WTC11 (cell line): ENCODE measurements at regions not wholly inside any gene's neighbourhood (a gene's known extent, or its start where the extent isn't known, plus 50 kb on each side); places are given as distances from the start of the nearest gene placed in this dataset.

ENCODE experiments used
- ATAC-seq: fragments of 200-7000 bp; cut with Tn5 transposase; 2 replicates; pipeline ENCODE4 v1.10.0; 2021; ENCODE audit warnings: mild to moderate bottlenecking, moderate library complexity
- CTCF ChIA-PET: fragments of 300-600 bp; sonication (Branson Sonifier 250); formaldehyde crosslinking; loops from one replicate; lab custom pipeline; 2021; ENCODE audit warnings: antibody characterized with exemption; lab: Charles Lee
- POLR2A ChIA-PET: fragments of 350-600 bp; sonication (Branson Sonifier 250); formaldehyde crosslinking; loops from one replicate; lab custom pipeline; 2021; ENCODE audit warnings: antibody characterized with exemption; lab: Charles Lee
- DNase-seq: peaks from one replicate; pipeline ENCODE4 v3.0.0; 2021; ENCODE audit warnings: low spot score
- H3K27ac Mint-ChIP-seq: 2 replicates; pipeline ENCODE4 v1.8.0; 2021; ENCODE audit warnings: mixed read lengths
- H3K27me3 Mint-ChIP-seq: 2 replicates; pipeline ENCODE4 v1.8.0; 2021; ENCODE audit warnings: low read depth, mild to moderate bottlenecking, moderate library complexity, mixed read lengths
- H3K36me3 Mint-ChIP-seq: 2 replicates; pipeline ENCODE4 v1.8.0; 2021; ENCODE audit warnings: mixed read lengths
- H3K4me1 Mint-ChIP-seq: 2 replicates; pipeline ENCODE4 v1.8.0; 2022; ENCODE audit warnings: mixed read lengths
- H3K4me3 Mint-ChIP-seq: 2 replicates; pipeline ENCODE4 v1.8.0; 2021; ENCODE audit warnings: mild to moderate bottlenecking, moderate library complexity, mixed read lengths
- H3K9me3 Mint-ChIP-seq: 2 replicates; pipeline ENCODE4 v1.8.0; 2021; ENCODE audit warnings: mixed read lengths
- GRHL2 ChIP-seq: fragments of 250-450 bp; sonication (Bioruptor Pico); IDR thresholded peaks from 2 replicates; pipeline ENCODE4 v1.8.0; 2022; ENCODE audit warnings: mild to moderate bottlenecking, moderate library complexity; ENCODE audit not compliant: insufficient replicate concordance, severe bottlenecking
- JAZF1 ChIP-seq: fragments of 250-450 bp; sonication (Bioruptor Pico); IDR thresholded peaks from 2 replicates; pipeline ENCODE4 v1.9.0; 2021; ENCODE audit warnings: moderate library complexity, mild to moderate bottlenecking, inconsistent platforms
- JUN ChIP-seq: sonication (generic); formaldehyde crosslinking; IDR thresholded peaks from 2 replicates; pipeline ENCODE4 v1.8.0; 2023; ENCODE audit warnings: mild to moderate bottlenecking, missing genetic modification reagents
- NFE2L1 ChIP-seq: sonication (generic); formaldehyde crosslinking; IDR thresholded peaks from 2 replicates; pipeline ENCODE4 v1.8.1; 2023; ENCODE audit warnings: missing genetic modification reagents
- RORB ChIP-seq: fragments of 250-450 bp; sonication (Bioruptor Pico); IDR thresholded peaks from 2 replicates; pipeline ENCODE4 v1.9.0; 2021; ENCODE audit warnings: mild to moderate bottlenecking
- ZNF671 ChIP-seq: fragments of 250-450 bp; sonication (Bioruptor Pico); IDR thresholded peaks from 2 replicates; pipeline ENCODE4 v1.8.0; 2021; ENCODE audit warnings: mild to moderate bottlenecking
- TF ChIP-seq, protein P1 (sequence below): sonication (generic); formaldehyde crosslinking; IDR thresholded peaks from 2 replicates; pipeline ENCODE4 v1.8.0; 2023; ENCODE audit warnings: missing genetic modification reagents, mild to moderate bottlenecking, borderline replicate concordance
- TF ChIP-seq, protein P2 (sequence below): sonication (generic); formaldehyde crosslinking; IDR thresholded peaks from 2 replicates; pipeline ENCODE4 v1.8.0; 2022; ENCODE audit warnings: mild to moderate bottlenecking, missing genetic modification reagents
- TF ChIP-seq, protein P3 (sequence below): fragments of 250-450 bp; sonication (Bioruptor Pico); IDR thresholded peaks from 2 replicates; pipeline ENCODE4 v1.9.0; 2021; ENCODE audit warnings: moderate library complexity, mild to moderate bottlenecking, inconsistent platforms, borderline replicate concordance
- TF ChIP-seq, protein P4 (sequence below): sonication (generic); formaldehyde crosslinking; IDR thresholded peaks from 2 replicates; pipeline ENCODE4 v1.8.1; 2022; ENCODE audit warnings: mild to moderate bottlenecking, missing genetic modification reagents, moderate library complexity, borderline replicate concordance
- TF ChIP-seq, protein P5 (sequence below): sonication (generic); formaldehyde crosslinking; IDR thresholded peaks from 2 replicates; pipeline ENCODE4 v1.8.1; 2022; ENCODE audit warnings: low read depth, mild to moderate bottlenecking, moderate library complexity, missing genetic modification reagents, borderline replicate concordance
- TF ChIP-seq, protein P6 (sequence below): sonication (generic); formaldehyde crosslinking; IDR thresholded peaks from 2 replicates; pipeline ENCODE4 v1.8.1; 2023; ENCODE audit warnings: mild to moderate bottlenecking, missing genetic modification reagents, borderline replicate concordance
- TF ChIP-seq, protein P7 (sequence below): sonication (generic); formaldehyde crosslinking; IDR thresholded peaks from 2 replicates; pipeline ENCODE4 v1.8.1; 2022; ENCODE audit warnings: low read depth, missing genetic modification reagents, borderline replicate concordance

DNA sequence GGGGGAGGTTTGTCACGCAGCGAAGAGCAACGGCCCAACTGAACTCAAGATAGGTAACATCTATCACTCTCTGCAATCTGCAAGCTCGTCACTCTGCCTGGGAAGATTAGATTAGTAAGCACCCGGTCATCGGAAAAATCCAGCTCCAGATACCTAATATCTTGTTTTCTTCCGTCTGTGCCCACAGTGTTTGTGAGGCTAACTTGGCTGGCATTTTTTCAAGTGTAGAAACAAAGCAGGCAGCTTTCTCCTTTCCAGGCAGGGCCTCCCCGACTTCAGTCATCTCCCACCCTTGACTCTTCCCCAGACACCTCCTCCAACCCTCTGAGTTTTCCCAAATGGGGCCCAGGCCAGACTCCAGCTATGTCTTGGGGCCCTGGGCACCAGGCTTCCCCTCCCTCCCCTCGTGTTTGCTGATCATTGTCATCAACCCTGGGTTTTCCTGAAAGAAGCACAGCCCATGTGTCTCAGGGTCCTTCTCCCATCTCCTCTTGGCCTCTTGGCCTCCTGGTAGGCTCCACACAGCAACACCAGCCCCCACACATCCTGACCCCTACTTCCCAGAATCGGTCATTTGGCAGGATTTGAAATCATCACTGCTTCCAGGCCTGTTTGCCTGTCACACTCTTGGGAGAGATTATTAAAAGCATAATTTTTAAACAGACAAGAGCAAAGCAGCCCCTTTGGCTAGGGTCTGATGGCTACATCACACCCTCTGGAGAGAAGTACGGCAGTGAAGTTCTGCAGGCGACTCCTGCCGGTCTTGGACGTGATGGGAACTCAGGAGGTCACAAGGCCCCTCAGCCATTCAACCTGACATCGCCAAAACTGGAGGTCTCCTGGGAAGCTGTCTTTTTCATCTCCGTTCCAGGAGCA lies 144.9 kb upstream of the ID2 start:
- DNase-seq (no peak), ATAC-seq (no peak)
- peaks cover 9% of the 10 kb centered on the region for H3K9me3 Mint-ChIP-seq
- ChIA-PET CTCF (interaction anchor here (0.9 to 1.5 kb wide), 4 partner anchors 8 to 156 kb away, joined by 3 to 5 read pairs (median 4); no protein-coding TSS in a partner anchor), POLR2A (no interaction called here)
- no peak overlapping the region; the same call in 1 of the 2 replicates for H3K27ac Mint-ChIP-seq
- H3K27me3 Mint-ChIP-seq, result no peaks in the 10 kb centered on the region
- H3K36me3 Mint-ChIP-seq, result peaks cover 4% of the 10 kb centered on the region; the same call in 1 of the 2 replicates
- H3K4me3 Mint-ChIP-seq, result no peak overlapping the region
- 0 out of 2 replicates have a peak, but pooled peaks cover 8% of the 10 kb centered on the region for H3K4me1 Mint-ChIP-seq
- TF ChIP-seq GRHL2 (CRISPR knock-in tag) (no peak), JUN (no peak), ZNF671 (CRISPR knock-in tag) (no peak), RORB (CRISPR knock-in tag) (no peak)
- TF ChIP-seq, protein P1, sequence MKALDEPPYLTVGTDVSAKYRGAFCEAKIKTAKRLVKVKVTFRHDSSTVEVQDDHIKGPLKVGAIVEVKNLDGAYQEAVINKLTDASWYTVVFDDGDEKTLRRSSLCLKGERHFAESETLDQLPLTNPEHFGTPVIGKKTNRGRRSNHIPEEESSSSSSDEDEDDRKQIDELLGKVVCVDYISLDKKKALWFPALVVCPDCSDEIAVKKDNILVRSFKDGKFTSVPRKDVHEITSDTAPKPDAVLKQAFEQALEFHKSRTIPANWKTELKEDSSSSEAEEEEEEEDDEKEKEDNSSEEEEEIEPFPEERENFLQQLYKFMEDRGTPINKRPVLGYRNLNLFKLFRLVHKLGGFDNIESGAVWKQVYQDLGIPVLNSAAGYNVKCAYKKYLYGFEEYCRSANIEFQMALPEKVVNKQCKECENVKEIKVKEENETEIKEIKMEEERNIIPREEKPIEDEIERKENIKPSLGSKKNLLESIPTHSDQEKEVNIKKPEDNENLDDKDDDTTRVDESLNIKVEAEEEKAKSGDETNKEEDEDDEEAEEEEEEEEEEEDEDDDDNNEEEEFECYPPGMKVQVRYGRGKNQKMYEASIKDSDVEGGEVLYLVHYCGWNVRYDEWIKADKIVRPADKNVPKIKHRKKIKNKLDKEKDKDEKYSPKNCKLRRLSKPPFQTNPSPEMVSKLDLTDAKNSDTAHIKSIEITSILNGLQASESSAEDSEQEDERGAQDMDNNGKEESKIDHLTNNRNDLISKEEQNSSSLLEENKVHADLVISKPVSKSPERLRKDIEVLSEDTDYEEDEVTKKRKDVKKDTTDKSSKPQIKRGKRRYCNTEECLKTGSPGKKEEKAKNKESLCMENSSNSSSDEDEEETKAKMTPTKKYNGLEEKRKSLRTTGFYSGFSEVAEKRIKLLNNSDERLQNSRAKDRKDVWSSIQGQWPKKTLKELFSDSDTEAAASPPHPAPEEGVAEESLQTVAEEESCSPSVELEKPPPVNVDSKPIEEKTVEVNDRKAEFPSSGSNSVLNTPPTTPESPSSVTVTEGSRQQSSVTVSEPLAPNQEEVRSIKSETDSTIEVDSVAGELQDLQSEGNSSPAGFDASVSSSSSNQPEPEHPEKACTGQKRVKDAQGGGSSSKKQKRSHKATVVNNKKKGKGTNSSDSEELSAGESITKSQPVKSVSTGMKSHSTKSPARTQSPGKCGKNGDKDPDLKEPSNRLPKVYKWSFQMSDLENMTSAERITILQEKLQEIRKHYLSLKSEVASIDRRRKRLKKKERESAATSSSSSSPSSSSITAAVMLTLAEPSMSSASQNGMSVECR (CRISPR knock-in tag), result no peak
- TF ChIP-seq, protein P2, sequence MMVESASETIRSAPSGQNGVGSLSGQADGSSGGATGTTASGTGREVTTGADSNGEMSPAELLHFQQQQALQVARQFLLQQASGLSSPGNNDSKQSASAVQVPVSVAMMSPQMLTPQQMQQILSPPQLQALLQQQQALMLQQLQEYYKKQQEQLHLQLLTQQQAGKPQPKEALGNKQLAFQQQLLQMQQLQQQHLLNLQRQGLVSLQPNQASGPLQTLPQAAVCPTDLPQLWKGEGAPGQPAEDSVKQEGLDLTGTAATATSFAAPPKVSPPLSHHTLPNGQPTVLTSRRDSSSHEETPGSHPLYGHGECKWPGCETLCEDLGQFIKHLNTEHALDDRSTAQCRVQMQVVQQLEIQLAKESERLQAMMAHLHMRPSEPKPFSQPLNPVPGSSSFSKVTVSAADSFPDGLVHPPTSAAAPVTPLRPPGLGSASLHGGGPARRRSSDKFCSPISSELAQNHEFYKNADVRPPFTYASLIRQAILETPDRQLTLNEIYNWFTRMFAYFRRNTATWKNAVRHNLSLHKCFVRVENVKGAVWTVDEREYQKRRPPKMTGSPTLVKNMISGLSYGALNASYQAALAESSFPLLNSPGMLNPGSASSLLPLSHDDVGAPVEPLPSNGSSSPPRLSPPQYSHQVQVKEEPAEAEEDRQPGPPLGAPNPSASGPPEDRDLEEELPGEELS (CRISPR knock-in tag), result no peak
- TF ChIP-seq, protein P3, sequence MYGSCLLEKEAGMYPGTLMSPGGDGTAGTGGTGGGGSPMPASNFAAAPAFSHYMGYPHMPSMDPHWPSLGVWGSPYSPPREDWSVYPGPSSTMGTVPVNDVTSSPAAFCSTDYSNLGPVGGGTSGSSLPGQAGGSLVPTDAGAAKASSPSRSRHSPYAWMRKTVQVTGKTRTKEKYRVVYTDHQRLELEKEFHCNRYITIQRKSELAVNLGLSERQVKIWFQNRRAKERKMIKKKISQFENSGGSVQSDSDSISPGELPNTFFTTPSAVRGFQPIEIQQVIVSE (CRISPR knock-in tag), result no peak
- TF ChIP-seq, protein P4, sequence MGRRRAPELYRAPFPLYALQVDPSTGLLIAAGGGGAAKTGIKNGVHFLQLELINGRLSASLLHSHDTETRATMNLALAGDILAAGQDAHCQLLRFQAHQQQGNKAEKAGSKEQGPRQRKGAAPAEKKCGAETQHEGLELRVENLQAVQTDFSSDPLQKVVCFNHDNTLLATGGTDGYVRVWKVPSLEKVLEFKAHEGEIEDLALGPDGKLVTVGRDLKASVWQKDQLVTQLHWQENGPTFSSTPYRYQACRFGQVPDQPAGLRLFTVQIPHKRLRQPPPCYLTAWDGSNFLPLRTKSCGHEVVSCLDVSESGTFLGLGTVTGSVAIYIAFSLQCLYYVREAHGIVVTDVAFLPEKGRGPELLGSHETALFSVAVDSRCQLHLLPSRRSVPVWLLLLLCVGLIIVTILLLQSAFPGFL (CRISPR knock-in tag), result no peak

DNA sequence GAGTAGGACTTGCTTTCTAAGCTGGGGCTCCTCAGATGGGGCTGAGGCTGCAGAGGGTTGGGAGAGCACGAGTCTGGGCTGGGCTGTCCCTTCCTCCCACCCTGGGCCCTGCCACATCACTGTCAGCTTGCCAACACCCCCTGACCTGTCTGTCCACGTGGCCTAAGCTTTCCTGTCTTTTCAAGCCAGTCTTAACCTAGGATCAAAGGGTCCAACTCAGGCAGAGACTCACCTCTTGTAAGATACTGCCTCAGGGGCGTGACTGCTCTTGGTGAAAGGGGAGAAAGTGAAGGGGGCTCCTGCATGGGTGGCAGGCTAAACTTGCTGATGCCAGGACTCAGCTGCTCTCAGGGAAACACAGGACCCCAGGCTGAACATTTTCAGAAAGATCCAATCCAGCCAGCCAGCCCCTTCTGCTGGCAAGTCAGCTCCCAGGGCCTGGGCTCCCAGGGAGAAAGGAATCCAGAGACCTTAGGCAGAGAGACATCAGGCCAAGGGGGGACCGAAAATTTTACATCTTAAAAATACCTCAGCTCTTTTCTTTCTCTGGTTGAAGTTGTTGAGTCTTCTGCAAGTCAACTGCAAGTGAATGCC lies 144.2 kb upstream of the ID2 start:
- ChIA-PET CTCF (interaction anchor here (0.9 to 1.5 kb wide), 3 partner anchors 12 to 155 kb away, joined by 3 to 5 read pairs (median 4); no protein-coding TSS in a partner anchor), POLR2A (no interaction called here)
- 0 out of 2 replicates have a peak, but pooled peaks cover 8% of the 10 kb centered on the region for H3K4me1 Mint-ChIP-seq
- DNase-seq, result no peak
- no peak overlapping the region for H3K27ac Mint-ChIP-seq
- no peaks in the 10 kb centered on the region for H3K36me3 Mint-ChIP-seq
- no peak overlapping the region for H3K4me3 Mint-ChIP-seq
- no peaks in the 10 kb centered on the region for H3K27me3 Mint-ChIP-seq
- peaks cover 3% of the 10 kb centered on the region for H3K9me3 Mint-ChIP-seq
- ATAC-seq, result no peak
- TF ChIP-seq, protein P4 (CRISPR knock-in tag), result no peak
- no peak for TF ChIP-seq JAZF1
- no peak for TF ChIP-seq NFE2L1 (CRISPR knock-in tag)
- TF ChIP-seq, protein P5, sequence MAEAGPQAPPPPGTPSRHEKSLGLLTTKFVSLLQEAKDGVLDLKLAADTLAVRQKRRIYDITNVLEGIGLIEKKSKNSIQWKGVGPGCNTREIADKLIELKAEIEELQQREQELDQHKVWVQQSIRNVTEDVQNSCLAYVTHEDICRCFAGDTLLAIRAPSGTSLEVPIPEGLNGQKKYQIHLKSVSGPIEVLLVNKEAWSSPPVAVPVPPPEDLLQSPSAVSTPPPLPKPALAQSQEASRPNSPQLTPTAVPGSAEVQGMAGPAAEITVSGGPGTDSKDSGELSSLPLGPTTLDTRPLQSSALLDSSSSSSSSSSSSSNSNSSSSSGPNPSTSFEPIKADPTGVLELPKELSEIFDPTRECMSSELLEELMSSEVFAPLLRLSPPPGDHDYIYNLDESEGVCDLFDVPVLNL (CRISPR knock-in tag), result no peak
- TF ChIP-seq, protein P6, sequence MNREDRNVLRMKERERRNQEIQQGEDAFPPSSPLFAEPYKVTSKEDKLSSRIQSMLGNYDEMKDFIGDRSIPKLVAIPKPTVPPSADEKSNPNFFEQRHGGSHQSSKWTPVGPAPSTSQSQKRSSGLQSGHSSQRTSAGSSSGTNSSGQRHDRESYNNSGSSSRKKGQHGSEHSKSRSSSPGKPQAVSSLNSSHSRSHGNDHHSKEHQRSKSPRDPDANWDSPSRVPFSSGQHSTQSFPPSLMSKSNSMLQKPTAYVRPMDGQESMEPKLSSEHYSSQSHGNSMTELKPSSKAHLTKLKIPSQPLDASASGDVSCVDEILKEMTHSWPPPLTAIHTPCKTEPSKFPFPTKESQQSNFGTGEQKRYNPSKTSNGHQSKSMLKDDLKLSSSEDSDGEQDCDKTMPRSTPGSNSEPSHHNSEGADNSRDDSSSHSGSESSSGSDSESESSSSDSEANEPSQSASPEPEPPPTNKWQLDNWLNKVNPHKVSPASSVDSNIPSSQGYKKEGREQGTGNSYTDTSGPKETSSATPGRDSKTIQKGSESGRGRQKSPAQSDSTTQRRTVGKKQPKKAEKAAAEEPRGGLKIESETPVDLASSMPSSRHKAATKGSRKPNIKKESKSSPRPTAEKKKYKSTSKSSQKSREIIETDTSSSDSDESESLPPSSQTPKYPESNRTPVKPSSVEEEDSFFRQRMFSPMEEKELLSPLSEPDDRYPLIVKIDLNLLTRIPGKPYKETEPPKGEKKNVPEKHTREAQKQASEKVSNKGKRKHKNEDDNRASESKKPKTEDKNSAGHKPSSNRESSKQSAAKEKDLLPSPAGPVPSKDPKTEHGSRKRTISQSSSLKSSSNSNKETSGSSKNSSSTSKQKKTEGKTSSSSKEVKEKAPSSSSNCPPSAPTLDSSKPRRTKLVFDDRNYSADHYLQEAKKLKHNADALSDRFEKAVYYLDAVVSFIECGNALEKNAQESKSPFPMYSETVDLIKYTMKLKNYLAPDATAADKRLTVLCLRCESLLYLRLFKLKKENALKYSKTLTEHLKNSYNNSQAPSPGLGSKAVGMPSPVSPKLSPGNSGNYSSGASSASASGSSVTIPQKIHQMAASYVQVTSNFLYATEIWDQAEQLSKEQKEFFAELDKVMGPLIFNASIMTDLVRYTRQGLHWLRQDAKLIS, result no peak
- TF ChIP-seq, protein P7, sequence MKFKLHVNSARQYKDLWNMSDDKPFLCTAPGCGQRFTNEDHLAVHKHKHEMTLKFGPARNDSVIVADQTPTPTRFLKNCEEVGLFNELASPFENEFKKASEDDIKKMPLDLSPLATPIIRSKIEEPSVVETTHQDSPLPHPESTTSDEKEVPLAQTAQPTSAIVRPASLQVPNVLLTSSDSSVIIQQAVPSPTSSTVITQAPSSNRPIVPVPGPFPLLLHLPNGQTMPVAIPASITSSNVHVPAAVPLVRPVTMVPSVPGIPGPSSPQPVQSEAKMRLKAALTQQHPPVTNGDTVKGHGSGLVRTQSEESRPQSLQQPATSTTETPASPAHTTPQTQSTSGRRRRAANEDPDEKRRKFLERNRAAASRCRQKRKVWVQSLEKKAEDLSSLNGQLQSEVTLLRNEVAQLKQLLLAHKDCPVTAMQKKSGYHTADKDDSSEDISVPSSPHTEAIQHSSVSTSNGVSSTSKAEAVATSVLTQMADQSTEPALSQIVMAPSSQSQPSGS, result no peak
